HepG2 (cell line): ENCODE measurements at regions not wholly inside any gene's neighbourhood (a gene's known extent, or its start where the extent isn't known, plus 50 kb on each side); places are given as distances from the start of the nearest gene placed in this dataset.
A peak's percentile ranks its signal among the peaks of the same experiment; 100 is the strongest.

Experiments
- ATAC-seq: fragments of 200-7000 bp; cut with Tn5 transposase; 3 replicates; pipeline ENCODE4 v1.9.1; 2020; ENCODE audit warnings: mild to moderate bottlenecking, moderate library complexity
- BruUV-seq: library from RNA; stranded (reverse); fragments of 400-500 nt; replicated peaks from 2 replicates; lab custom pipeline; 2021; lab: Mats Ljungman, UMichigan
- CTCF ChIA-PET: fragments of 300-600 bp; formaldehyde crosslinking; extraction: SDS; loops from one replicate; lab custom pipeline; 2021; ENCODE audit warnings: low total read pairs, inconsistent platforms, low intra/inter-chr PET ratio; lab: Yijun Ruan, JAX
- POLR2A ChIA-PET: fragments of 350-600 bp; sonication (Branson Sonifier 250); formaldehyde crosslinking; loops from one replicate; lab custom pipeline; 2020; ENCODE audit warnings: antibody characterized with exemption, inconsistent platforms; lab: Yijun Ruan, JAX
- DNase-seq: peaks from one replicate; pipeline ENCODE4 v3.0.0-alpha.2; 2015; ENCODE audit warnings: low spot score
- FAIRE-seq: peaks from 3 replicates; lab custom pipeline; 2011; peaks lifted over from hg19 to GRCh38; lab: Jason Lieb, UNC
- H2AFZ ChIP-seq: one replicate; pipeline ENCODE4 v1.6.1; 2011; ENCODE audit warnings: low read length, inconsistent platforms
- H3K27ac ChIP-seq: fragments of 300-600 bp; 3 replicates; pipeline ENCODE4 v1.8.0; 2011; ENCODE audit warnings: mixed run types, mild to moderate bottlenecking, mixed read lengths, low read length, inconsistent platforms; ENCODE audit not compliant: insufficient read depth; ENCODE audit errors: extremely low read length
- H3K27me3 ChIP-seq, 2 experiments: fragments of 200-600 bp in 1 of 2; 2 replicates in 1 of 2; 3 replicates in 1 of 2; pipeline versions ENCODE4 v1.6.0 to v1.8.0; 2011; ENCODE audit warnings: low read length in 2 of 2, mild to moderate bottlenecking in 2 of 2, moderate library complexity in 2 of 2, inconsistent platforms in 1 of 2; ENCODE audit not compliant: insufficient read depth in 2 of 2, control insufficient read depth in 1 of 2
- H3K36me3 ChIP-seq, 2 experiments: fragments of 200-600 bp in 1 of 2; replicated peaks in 1 of 2; 2 replicates in 1 of 2; 3 replicates in 1 of 2; pipeline versions ENCODE4 v1.5.1 to v1.8.0; 2011; ENCODE audit warnings: low read length in 2 of 2, inconsistent platforms in 1 of 2; ENCODE audit not compliant: insufficient read depth in 2 of 2, control insufficient read depth in 1 of 2
- H3K4me1 ChIP-seq: 2 replicates; pipeline ENCODE4 v1.5.1; 2012; ENCODE audit warnings: low read length, inconsistent platforms; ENCODE audit not compliant: insufficient read depth
- H3K4me2 ChIP-seq: 2 replicates; pipeline ENCODE4 v1.6.0; 2011; ENCODE audit warnings: low read depth, low read length, inconsistent platforms
- H3K4me3 ChIP-seq, 3 experiments: fragments of 200-600 bp in 1 of 3; sonication (generic), shearing (Covaris generic) in 1 of 3; replicated peaks in 1 of 3; 2 replicates each; pipeline ENCODE4 v1.5.1; 2011 to 2016; ENCODE audit warnings: low read length in 3 of 3, inconsistent platforms in 2 of 3, low read depth in 2 of 3, mild to moderate bottlenecking in 2 of 3, control low read depth in 1 of 3, mixed read lengths in 1 of 3; ENCODE audit not compliant: insufficient read depth in 1 of 3
- H3K79me2 ChIP-seq: one replicate; pipeline ENCODE4 v1.6.1; 2011; ENCODE audit warnings: low read length, inconsistent platforms; ENCODE audit not compliant: insufficient read depth
- H3K9ac ChIP-seq: 2 replicates; pipeline ENCODE4 v1.6.0; 2011; ENCODE audit warnings: mild to moderate bottlenecking, low read depth, low read length, inconsistent platforms; ENCODE audit not compliant: insufficient read depth
- H3K9me3 ChIP-seq: 2 replicates; pipeline ENCODE4 v1.5.1; 2012; ENCODE audit warnings: mild to moderate bottlenecking, low read length
- H4K20me1 ChIP-seq: 2 replicates; pipeline ENCODE4 v1.6.0; 2011; ENCODE audit warnings: inconsistent platforms, mild to moderate bottlenecking, low read length, moderate library complexity; ENCODE audit not compliant: insufficient read depth
- CTCF ChIP-seq: sonication (generic); formaldehyde crosslinking; IDR thresholded peaks from 2 replicates; pipeline ENCODE4 v1.5.0; 2020; ENCODE audit warnings: mild to moderate bottlenecking, missing genetic modification reagents, moderate library complexity
- HES4 ChIP-seq: sonication (generic); formaldehyde crosslinking; IDR thresholded peaks from 2 replicates; pipeline ENCODE4 v1.9.0; 2021; ENCODE audit warnings: mild to moderate bottlenecking, missing genetic modification reagents, borderline replicate concordance
- RFX1 ChIP-seq: fragments of 450-650 bp; IDR thresholded peaks from 2 replicates; pipeline ENCODE4 v1.6.1; 2017
- SMC3 ChIP-seq: IDR thresholded peaks from 2 replicates; pipeline ENCODE4 v1.6.1; 2011; ENCODE audit warnings: low read length, improper control_type of control experiment
- STAG1 ChIP-seq: sonication (generic); formaldehyde crosslinking; IDR thresholded peaks from 2 replicates; pipeline ENCODE4 v1.4.0; 2020; ENCODE audit warnings: missing genetic modification reagents
- UBTF ChIP-seq: sonication (generic); formaldehyde crosslinking; IDR thresholded peaks from 2 replicates; pipeline ENCODE4 v1.4.0; 2020; ENCODE audit warnings: mild to moderate bottlenecking, missing genetic modification reagents
- ZBTB46 ChIP-seq: sonication (generic); formaldehyde crosslinking; IDR thresholded peaks from 2 replicates; pipeline ENCODE4 v1.4.0; 2020; ENCODE audit warnings: mild to moderate bottlenecking, missing genetic modification reagents, borderline replicate concordance
- ZZZ3 ChIP-seq: sonication (generic); formaldehyde crosslinking; IDR thresholded peaks from 2 replicates; pipeline ENCODE4 v1.4.0; 2020; ENCODE audit warnings: missing genetic modification reagents, mild to moderate bottlenecking, borderline replicate concordance
- WGBS: methylation state at CpG from one replicate; pipeline ENCODE4 v1.1.6; 2017; ENCODE audit warnings: low lambda C conversion rate; 5-methylcytosine and 5-hydroxymethylcytosine counted together
- in situ Hi-C: cut with HindIII; loops from 2 replicates; pipeline ENCODE4 v1.10.0; 2017; ENCODE audit warnings: low pct_unique_long_range_greater_than_20kb; ENCODE audit not compliant: extremely low pct_ligation_motif_present
- intact Hi-C: fragments of 100-400 bp; cut with micrococcal nuclease; formaldehyde crosslinking; loops from one replicate; pipeline ENCODE4 v1.10.0; 2022; ENCODE audit not compliant: unreplicated experiment

GRCh38 chr21:32934829-32935228 is 90.9 kb upstream of the OLIG2 start:
- FAIRE-seq: no peak
- intact Hi-C loops (no loop called here), in situ Hi-C loops (no loop called here)
- H3K27ac ChIP-seq: no peak overlapping the region
- no peaks in the 10 kb centered on the region for H4K20me1 ChIP-seq
- no peak for DNase-seq
- no peaks in the 10 kb centered on the region for H3K36me3 ChIP-seq
- H2AFZ ChIP-seq: no peak overlapping the region
- peaks cover 1 to 29% of the 10 kb centered on the region in 2 experiments for H3K27me3 ChIP-seq
- CTCF ChIA-PET: no interaction called here
- no peak for TF ChIP-seq ZZZ3 (CRISPR knock-in tag)
- TF ChIP-seq RFX1: no peak
- no peak for TF ChIP-seq HES4
- BruUV-seq: no TSS peak
- no peak for ATAC-seq
- POLR2A ChIA-PET: no interaction called here
- no peaks in the 10 kb centered on the region for H3K4me1 ChIP-seq
- WGBS: 12% methylated on average over 3 of the region's 3 CpGs
- no peak overlapping the region for H3K9ac ChIP-seq
- H3K4me2 ChIP-seq: no peak overlapping the region
- H3K9me3 ChIP-seq: no peaks in the 10 kb centered on the region
- no peaks in the 10 kb centered on the region for H3K79me2 ChIP-seq
- no peak overlapping the region for H3K4me3 ChIP-seq

GRCh38 chr21:32940079-32941014 is 85.4 kb upstream of the OLIG2 start:
- POLR2A ChIA-PET: interaction anchor here (1.0 kb wide), 1 partner anchor 9 kb away, joined by 3 read pairs; no protein-coding TSS in a partner anchor
- no peak overlapping the region for H3K4me3 ChIP-seq
- DNase-seq (peak; percentile 39), ATAC-seq (peak; percentile 48; the same call in 1 of the 3 replicates), FAIRE-seq (peak; percentile 32)
- intact Hi-C loops: loop anchor here (1.0 kb wide), 1 partner anchor 187 kb away; no protein-coding TSS in a partner anchor
- H3K27ac ChIP-seq: no peak overlapping the region
- no peaks in the 10 kb centered on the region for H3K9me3 ChIP-seq
- no peak overlapping the region for H2AFZ ChIP-seq
- in situ Hi-C loops: no loop called here
- no peak overlapping the region for H3K4me2 ChIP-seq
- peaks cover 1 to 22% of the 10 kb centered on the region in 2 experiments for H3K27me3 ChIP-seq
- CTCF ChIA-PET: interaction anchor here (1.3 to 1.7 kb wide), 2 partner anchors 187 to 257 kb away, joined by 10 to 11 read pairs; no protein-coding TSS in a partner anchor
- no peak overlapping the region for H3K9ac ChIP-seq
- no peaks in the 10 kb centered on the region for H3K4me1 ChIP-seq
- WGBS: 44% methylated on average over 20 of the region's 23 CpGs
- no peaks in the 10 kb centered on the region for H3K79me2 ChIP-seq
- H3K36me3 ChIP-seq: no peaks in the 10 kb centered on the region
- TF ChIP-seq ZBTB46 (no peak), STAG1 (CRISPR knock-in tag) (peak; percentile 35), CTCF (CRISPR knock-in tag) (peak; percentile 68), UBTF (no peak), SMC3 (peak; percentile 73)
- no peaks in the 10 kb centered on the region for H4K20me1 ChIP-seq
- BruUV-seq: no TSS peak
